Endodermal cell (in vitro differentiated cells): ENCODE measurements at regions not wholly inside any gene's neighbourhood (a gene's known extent, or its start where the extent isn't known, plus 50 kb on each side); places are given as distances from the start of the nearest gene placed in this dataset.

Experiments
- DNase-seq: peaks from one replicate; pipeline ENCODE4 v3.0.0-alpha.2; 2017
- H3K27ac ChIP-seq: 2 replicates; pipeline ENCODE4 v1.5.1; 2013; ENCODE audit warnings: mild to moderate bottlenecking, low read depth, low read length, moderate library complexity
- H3K27me3 ChIP-seq: 2 replicates; pipeline ENCODE4 v1.6.1; 2013; ENCODE audit warnings: mild to moderate bottlenecking, low read length, moderate library complexity; ENCODE audit not compliant: insufficient read depth, control insufficient read depth, poor library complexity, severe bottlenecking
- H3K36me3 ChIP-seq: 2 replicates; pipeline ENCODE4 v1.7.0; 2013; ENCODE audit warnings: mild to moderate bottlenecking, low read length, moderate library complexity; ENCODE audit not compliant: control insufficient read depth, insufficient read depth
- H3K4me1 ChIP-seq: one replicate; pipeline ENCODE4 v1.7.0; 2013; ENCODE audit warnings: low read length; ENCODE audit not compliant: control insufficient read depth, insufficient read depth
- H3K4me3 ChIP-seq: 2 replicates; pipeline ENCODE4 v1.5.1; 2013; ENCODE audit warnings: mild to moderate bottlenecking, low read length, moderate library complexity
- H3K9ac ChIP-seq: 2 replicates; pipeline ENCODE4 v1.6.1; 2013; ENCODE audit warnings: mild to moderate bottlenecking, low read length, moderate library complexity; ENCODE audit not compliant: poor library complexity, severe bottlenecking; ENCODE audit errors: extremely low read depth
- H3K9me3 ChIP-seq: 2 replicates; pipeline ENCODE4 v1.6.1; 2013; ENCODE audit warnings: mild to moderate bottlenecking, low read length, moderate library complexity; ENCODE audit not compliant: control insufficient read depth
- H3K27ac Mint-ChIP-seq: 2 replicates; pipeline ENCODE4 v1.8.0; 2020; ENCODE audit warnings: mixed read lengths
- H3K27me3 Mint-ChIP-seq: 2 replicates; pipeline ENCODE4 v1.8.0; 2021; ENCODE audit warnings: mild to moderate bottlenecking, mixed read lengths; ENCODE audit not compliant: insufficient read depth
- H3K36me3 Mint-ChIP-seq: 2 replicates; pipeline ENCODE4 v1.8.0; 2020; ENCODE audit warnings: low read depth, mixed read lengths
- H3K4me1 Mint-ChIP-seq: 2 replicates; pipeline ENCODE4 v1.8.0; 2020; ENCODE audit warnings: mixed read lengths
- H3K4me3 Mint-ChIP-seq: 2 replicates; pipeline ENCODE4 v1.8.0; 2020; ENCODE audit warnings: mild to moderate bottlenecking, moderate library complexity, mixed read lengths
- H3K9me3 Mint-ChIP-seq: 2 replicates; pipeline ENCODE4 v1.8.0; 2020; ENCODE audit warnings: mild to moderate bottlenecking, mixed read lengths
- WGBS, 2 experiments: methylation state at CpG; one replicate each; pipeline versions ENCODE4 v1.1.5 to v1.1.7; 2013; ENCODE audit warnings: missing lambda C conversion rate in 2 of 2, mixed read lengths in 1 of 2; ENCODE audit not compliant: insufficient coverage in 1 of 2, insufficient read length in 1 of 2; 5-methylcytosine and 5-hydroxymethylcytosine counted together
- TF ChIP-seq, protein P1 (sequence below): fragments of 200-600 bp; sonication (generic); conservative IDR thresholded peaks from 2 replicates; pipeline ENCODE4 v1.5.0; 2021; ENCODE audit warnings: antibody characterized with exemption, mild to moderate bottlenecking

DNA sequence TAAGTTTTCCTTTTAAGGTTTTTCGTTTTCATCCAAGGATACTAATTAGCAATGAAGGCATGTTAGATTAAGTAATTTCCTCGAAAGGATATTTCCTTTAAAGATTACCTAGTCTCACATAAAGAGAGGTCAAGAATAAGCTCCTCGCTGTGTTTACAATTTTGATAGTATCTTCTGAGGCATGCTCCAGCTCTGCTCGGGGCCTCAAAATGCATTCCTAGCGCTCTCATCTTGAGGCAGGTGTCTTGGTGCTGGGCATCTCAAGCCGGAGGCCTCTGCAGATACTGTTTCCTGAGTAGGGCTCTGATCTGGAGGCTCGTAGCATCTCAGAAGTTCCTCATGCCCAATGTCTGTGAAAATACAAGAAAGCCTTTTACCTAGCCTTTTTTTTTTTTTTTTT lies 128.6 kb upstream of the SNX19 start:
- Mint-ChIP-seq H3K27me3 (peaks cover 6% of the 10 kb centered on the region), H3K4me3 (no peak overlapping the region), H3K4me1 (peaks cover 18% of the 10 kb centered on the region), H3K9me3 (no peaks in the 10 kb centered on the region), H3K36me3 (no peaks in the 10 kb centered on the region), H3K27ac (no peak overlapping the region)
- Histone ChIP-seq H3K27me3 (no peaks in the 10 kb centered on the region), H3K9me3 (no peaks in the 10 kb centered on the region), H3K36me3 (no peaks in the 10 kb centered on the region), H3K4me1 (no peaks in the 10 kb centered on the region), H3K4me3 (no peak overlapping the region), H3K9ac (no peak overlapping the region), H3K27ac (no peak overlapping the region)
- no peak for DNase-seq
- TF ChIP-seq, protein P1, sequence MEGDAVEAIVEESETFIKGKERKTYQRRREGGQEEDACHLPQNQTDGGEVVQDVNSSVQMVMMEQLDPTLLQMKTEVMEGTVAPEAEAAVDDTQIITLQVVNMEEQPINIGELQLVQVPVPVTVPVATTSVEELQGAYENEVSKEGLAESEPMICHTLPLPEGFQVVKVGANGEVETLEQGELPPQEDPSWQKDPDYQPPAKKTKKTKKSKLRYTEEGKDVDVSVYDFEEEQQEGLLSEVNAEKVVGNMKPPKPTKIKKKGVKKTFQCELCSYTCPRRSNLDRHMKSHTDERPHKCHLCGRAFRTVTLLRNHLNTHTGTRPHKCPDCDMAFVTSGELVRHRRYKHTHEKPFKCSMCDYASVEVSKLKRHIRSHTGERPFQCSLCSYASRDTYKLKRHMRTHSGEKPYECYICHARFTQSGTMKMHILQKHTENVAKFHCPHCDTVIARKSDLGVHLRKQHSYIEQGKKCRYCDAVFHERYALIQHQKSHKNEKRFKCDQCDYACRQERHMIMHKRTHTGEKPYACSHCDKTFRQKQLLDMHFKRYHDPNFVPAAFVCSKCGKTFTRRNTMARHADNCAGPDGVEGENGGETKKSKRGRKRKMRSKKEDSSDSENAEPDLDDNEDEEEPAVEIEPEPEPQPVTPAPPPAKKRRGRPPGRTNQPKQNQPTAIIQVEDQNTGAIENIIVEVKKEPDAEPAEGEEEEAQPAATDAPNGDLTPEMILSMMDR: no peak
- 84 to 94% methylated on average over 7 of the region's 7 CpGs for WGBS, 2 experiments

- Histone ChIP-seq H3K27me3 (no peaks in the 10 kb centered on the region), H3K27ac (no peak overlapping the region), H3K4me1 (no peaks in the 10 kb centered on the region), H3K9ac (no peak overlapping the region), H3K9me3 (no peaks in the 10 kb centered on the region), H3K4me3 (no peak overlapping the region), H3K36me3 (no peaks in the 10 kb centered on the region)
- no peaks in the 10 kb centered on the region for H3K36me3 Mint-ChIP-seq
- H3K27ac Mint-ChIP-seq: no peak overlapping the region
- 83 to 90% methylated on average over 1 to 3 of the region's 3 CpGs for WGBS, 2 experiments
- peaks cover 1% of the 10 kb centered on the region for H3K4me1 Mint-ChIP-seq
- DNase-seq: no peak
- no peak overlapping the region for H3K4me3 Mint-ChIP-seq
- no peaks in the 10 kb centered on the region for H3K9me3 Mint-ChIP-seq
- TF ChIP-seq, protein P1: no peak
- H3K27me3 Mint-ChIP-seq: peaks cover 3% of the 10 kb centered on the region
These were observed 136.1 kb upstream of the SNX19 start for GRCh38 chr11:131052367-131052766.

- H3K27ac ChIP-seq: no peak overlapping the region
- 81 to 100% methylated on average over 1 to 2 of the region's 2 CpGs for WGBS, 2 experiments
These were observed 139.8 kb upstream of the SNX19 start for GRCh38 chr11:131056036-131056435.

More at GRCh38 chr11:131056036-131056435, 139.8 kb upstream of the SNX19 start:
- Histone ChIP-seq H3K27me3 (no peaks in the 10 kb centered on the region), H3K4me3 (no peak overlapping the region), H3K36me3 (no peaks in the 10 kb centered on the region), H3K9me3 (no peaks in the 10 kb centered on the region), H3K9ac (no peak overlapping the region), H3K4me1 (no peaks in the 10 kb centered on the region)
- TF ChIP-seq, protein P1: no peak
- H3K27me3 Mint-ChIP-seq: no peaks in the 10 kb centered on the region
- H3K4me1 Mint-ChIP-seq: peaks cover 1% of the 10 kb centered on the region
- no peak overlapping the region for H3K27ac Mint-ChIP-seq
- no peak for DNase-seq
- no peaks in the 10 kb centered on the region for H3K9me3 Mint-ChIP-seq
- no peak overlapping the region for H3K4me3 Mint-ChIP-seq
- H3K36me3 Mint-ChIP-seq: no peaks in the 10 kb centered on the region
